ENCODE measurements at regions not wholly inside any gene's neighbourhood (a gene's known extent, or its start where the extent isn't known, plus 50 kb on each side); places are given as distances from the start of the nearest gene placed in this dataset.
"Not testable (repeated sequence)": the region's sequence is repeated elsewhere in the genome, so short reads cannot be mapped to it uniquely, and the experiment has no call there.

GRCh38 chr2:82198809-82199492, 1894.4 kb upstream of the LRRTM1 start:
- no peaks in the 10 kb centered on the region for H3K27me3 Mint-ChIP-seq
- no peak overlapping the region for H3K4me3 Mint-ChIP-seq
- no peak for DNase-seq (ENCODE audit: extremely low spot score, unreplicated experiment)
- no peak for TF ChIP-seq CTCF (conservative IDR thresholded peaks at IDR 0.05)
- H3K27ac Mint-ChIP-seq, result no peak overlapping the region
- H3K4me1 Mint-ChIP-seq (ENCODE audit: unreplicated experiment), result no peaks in the 10 kb centered on the region
- no peaks in the 10 kb centered on the region for H3K9me3 Mint-ChIP-seq
- no peaks in the 10 kb centered on the region for H3K36me3 Mint-ChIP-seq

- TF ChIP-seq CTCF (conservative IDR thresholded peaks at IDR 0.05), result no peak
- H3K4me3 Mint-ChIP-seq, result no peak overlapping the region
- DNase-seq (ENCODE audit: extremely low spot score, unreplicated experiment), result no peak
- H3K4me1 Mint-ChIP-seq (ENCODE audit: unreplicated experiment), result no peaks in the 10 kb centered on the region
- no peaks in the 10 kb centered on the region for H3K36me3 Mint-ChIP-seq
- no peaks in the 10 kb centered on the region for H3K27me3 Mint-ChIP-seq
- H3K27ac Mint-ChIP-seq, result no peak overlapping the region
- H3K9me3 Mint-ChIP-seq, result no peaks in the 10 kb centered on the region
These were observed 1877.7 kb upstream of the LRRTM1 start for GRCh38 chr2:82182270-82182669.

- H3K27me3 Mint-ChIP-seq; H3K4me1 Mint-ChIP-seq (ENCODE audit: unreplicated experiment); H3K9me3 Mint-ChIP-seq; H3K36me3 Mint-ChIP-seq; DNase-seq (ENCODE audit: extremely low spot score, unreplicated experiment); H3K4me3 Mint-ChIP-seq; H3K27ac Mint-ChIP-seq: not testable (repeated sequence)
These were observed 1870.7 kb upstream of the LRRTM1 start for GRCh38 chr2:82175210-82175609.

DNA sequence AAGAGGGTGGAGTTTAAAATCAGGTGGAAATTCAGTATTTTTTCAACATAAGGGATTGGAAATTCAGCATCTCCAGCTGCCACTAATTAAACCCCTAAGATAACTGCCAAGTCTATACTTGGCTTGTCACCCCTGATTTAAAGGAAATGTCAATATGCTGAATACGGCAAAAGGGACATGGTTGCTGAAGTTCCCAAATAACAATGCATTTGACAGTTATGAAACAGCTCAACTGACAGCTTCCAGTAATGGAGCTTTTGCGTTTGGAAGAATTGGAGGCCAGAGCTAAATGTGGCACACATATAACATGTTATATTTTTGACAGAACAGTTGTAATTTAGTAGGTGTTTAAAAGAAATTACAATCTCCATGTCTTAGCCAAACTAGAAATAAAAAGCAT, 1867.9 kb upstream of the LRRTM1 start:
- H3K27ac Mint-ChIP-seq, result no peak overlapping the region
- H3K36me3 Mint-ChIP-seq, result no peaks in the 10 kb centered on the region
- no peaks in the 10 kb centered on the region for H3K9me3 Mint-ChIP-seq
- no peak for TF ChIP-seq CTCF (conservative IDR thresholded peaks at IDR 0.05)
- H3K4me1 Mint-ChIP-seq (ENCODE audit: unreplicated experiment), result no peaks in the 10 kb centered on the region
- DNase-seq (ENCODE audit: extremely low spot score, unreplicated experiment), result no peak
- no peaks in the 10 kb centered on the region for H3K27me3 Mint-ChIP-seq
- H3K4me3 Mint-ChIP-seq, result no peak overlapping the region

DNA sequence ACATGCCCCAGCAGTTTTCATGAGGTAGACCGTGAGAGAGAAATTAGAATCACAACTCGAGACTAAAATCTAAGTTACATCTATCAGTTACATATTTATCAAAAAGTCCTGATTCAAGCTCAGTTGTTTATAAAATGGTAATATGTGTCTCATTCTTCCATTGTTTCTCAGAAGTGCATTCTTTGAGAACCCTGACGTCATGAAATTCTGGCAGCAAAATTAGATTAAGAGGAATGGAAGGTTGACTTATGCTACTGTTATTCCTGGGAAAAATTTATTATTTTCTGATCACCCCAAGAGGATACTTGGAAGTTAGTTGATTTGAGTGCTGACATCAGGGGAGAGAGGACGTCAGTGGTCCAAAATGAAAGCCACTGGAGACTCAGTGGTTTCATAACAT, 1864.8 kb upstream of the LRRTM1 start:
- Mint-ChIP-seq H3K27me3 (no peaks in the 10 kb centered on the region), H3K4me3 (no peak overlapping the region), H3K4me1 (ENCODE audit: unreplicated experiment) (no peaks in the 10 kb centered on the region), H3K27ac (no peak overlapping the region), H3K36me3 (no peaks in the 10 kb centered on the region), H3K9me3 (no peaks in the 10 kb centered on the region)
- DNase-seq (ENCODE audit: extremely low spot score, unreplicated experiment), result no peak
- no peak for TF ChIP-seq CTCF (conservative IDR thresholded peaks at IDR 0.05)

DNA sequence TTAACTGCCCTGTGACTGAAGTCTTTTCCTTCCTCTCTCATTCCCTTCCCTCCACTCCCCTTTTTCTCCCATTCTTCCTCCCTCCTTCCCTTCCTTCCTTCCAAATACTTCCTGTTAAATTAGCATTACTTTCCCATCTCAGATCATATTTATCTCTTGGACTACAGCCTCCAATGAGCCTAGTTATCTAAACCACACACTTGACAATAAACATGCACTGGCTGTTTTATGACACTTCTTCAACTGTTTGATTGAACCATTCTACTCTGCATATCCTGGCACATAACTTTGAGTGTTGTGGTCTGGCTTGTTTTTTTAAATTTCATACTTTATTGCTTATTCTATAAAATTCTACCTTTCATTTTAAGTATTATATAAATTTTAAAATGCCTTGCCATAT, 1860.8 kb upstream of the LRRTM1 start:
- Mint-ChIP-seq H3K27me3 (no peaks in the 10 kb centered on the region), H3K9me3 (no peaks in the 10 kb centered on the region), H3K4me1 (ENCODE audit: unreplicated experiment) (no peaks in the 10 kb centered on the region), H3K27ac (no peak overlapping the region), H3K4me3 (no peak overlapping the region), H3K36me3 (no peaks in the 10 kb centered on the region)
- no peak for DNase-seq (ENCODE audit: extremely low spot score, unreplicated experiment)
- TF ChIP-seq CTCF (conservative IDR thresholded peaks at IDR 0.05), result no peak
